Bronchial epithelial cell (primary cell): ENCODE measurements at regions not wholly inside any gene's neighbourhood (a gene's known extent, or its start where the extent isn't known, plus 50 kb on each side); places are given as distances from the start of the nearest gene placed in this dataset.
A peak's percentile ranks its signal among the peaks of the same experiment; 100 is the strongest.

Source experiments
- DNase-seq: peaks from one replicate; pipeline ENCODE4 v3.0.0-alpha.2; 2010; ENCODE audit warnings: low read depth
- FAIRE-seq: peaks from 2 replicates; lab custom pipeline; 2011; peaks lifted over from hg19 to GRCh38; lab: Jason Lieb, UNC
- H3K27me3 ChIP-seq: 2 replicates; pipeline ENCODE4 v1.5.1; 2011; ENCODE audit warnings: low read length; ENCODE audit not compliant: control insufficient read depth, insufficient read depth
- H3K36me3 ChIP-seq: 2 replicates; pipeline ENCODE4 v1.5.1; 2011; ENCODE audit warnings: low read length; ENCODE audit not compliant: control insufficient read depth, insufficient read depth
- H3K4me3 ChIP-seq: 2 replicates; pipeline ENCODE4 v1.5.1; 2011; ENCODE audit warnings: mild to moderate bottlenecking, low read depth, low read length, control low read depth
- CTCF ChIP-seq: IDR thresholded peaks from 2 replicates; pipeline ENCODE4 v1.5.1; 2011; ENCODE audit warnings: mild to moderate bottlenecking, moderate library complexity, low read length, control low read depth, inconsistent platforms; ENCODE audit not compliant: insufficient read depth, severe bottlenecking

GRCh38 chr2:64789466-64790320 is 136.0 kb upstream of the SERTAD2 start:
- FAIRE-seq (no peak), DNase-seq (no peak)
- Histone ChIP-seq H3K27me3 (no peaks in the 10 kb centered on the region), H3K4me3 (no peak overlapping the region), H3K36me3 (no peaks in the 10 kb centered on the region)
- no peak for TF ChIP-seq CTCF

- no peak for TF ChIP-seq CTCF
- Histone ChIP-seq H3K4me3 (no peak overlapping the region), H3K27me3 (no peaks in the 10 kb centered on the region), H3K36me3 (no peaks in the 10 kb centered on the region)
- FAIRE-seq (no peak), DNase-seq (no peak)
Measured at GRCh38 chr2:64792300-64792699, 138.6 kb upstream of the SERTAD2 start.

- no peak for TF ChIP-seq CTCF
- DNase-seq, result peak; percentile 49
- Histone ChIP-seq H3K27me3 (no peaks in the 10 kb centered on the region), H3K36me3 (no peaks in the 10 kb centered on the region), H3K4me3 (no peak overlapping the region)
- FAIRE-seq, result no peak
Measured at GRCh38 chr2:64792995-64793639, 139.4 kb upstream of the SERTAD2 start.

- Histone ChIP-seq H3K36me3 (no peaks in the 10 kb centered on the region), H3K4me3 (no peak overlapping the region), H3K27me3 (no peaks in the 10 kb centered on the region)
- TF ChIP-seq CTCF, result no peak
- FAIRE-seq, result no peak
- DNase-seq, result peak; percentile 77
Measured at GRCh38 chr2:64793701-64794100, 140.0 kb upstream of the SERTAD2 start.

GRCh38 chr2:64794426-64794995 is 140.8 kb upstream of the SERTAD2 start:
- no peaks in the 10 kb centered on the region for H3K27me3 ChIP-seq
- H3K4me3 ChIP-seq, result no peak overlapping the region
- no peaks in the 10 kb centered on the region for H3K36me3 ChIP-seq
- no peak for TF ChIP-seq CTCF
- FAIRE-seq (no peak), DNase-seq (no peak)
